ENCODE measurements at regions not wholly inside any gene's neighbourhood (a gene's known extent, or its start where the extent isn't known, plus 50 kb on each side); places are given as distances from the start of the nearest gene placed in this dataset.

- Histone ChIP-seq H2AK9ac (replicated peaks; ENCODE audit: low read depth, low read length, poor library complexity) (no peak overlapping the region), H3K4me2 (ENCODE audit: low read depth, low read length) (no peak overlapping the region), H3K4me3 (ENCODE audit: insufficient read depth, low read depth, low read length) (no peak overlapping the region), H2AK5ac (ENCODE audit: low read depth, low read length) (no peak overlapping the region), H2BK15ac (ENCODE audit: low read depth, low read length) (no peak overlapping the region), H3K4ac (ENCODE audit: low read depth, low read length) (no peak overlapping the region; the same call in 1 of the 2 replicates), H2BK5ac (ENCODE audit: low read depth, low read length, poor library complexity, severe bottlenecking) (peak overlapping the region; percentile 59), H4K91ac (ENCODE audit: insufficient read depth, low read depth, low read length) (no peak overlapping the region), H3K23ac (ENCODE audit: low read depth, low read length) (no peak overlapping the region), H4K5ac (ENCODE audit: low read depth, low read length) (no peak overlapping the region), H3K27ac (ENCODE audit: insufficient read depth, low read length) (no peak overlapping the region), H3K9ac (ENCODE audit: low read depth, low read length) (no peak overlapping the region), H3K14ac (replicated peaks; ENCODE audit: low read depth, low read length) (no peak overlapping the region; the same call in 1 of the 2 replicates), H3K9me1 (ENCODE audit: insufficient read depth, low read length) (peaks cover 13% of the 10 kb centered on the region), H4K20me1 (ENCODE audit: insufficient read depth, low read length) (no peaks in the 10 kb centered on the region), H4K8ac (ENCODE audit: low read depth in 2 of 2, low read length in 2 of 2) (peak overlapping the region in 1 of 2 experiments; percentile 20; a peak in 2 of 4 replicates), H2BK120ac (ENCODE audit: low read depth, low read length) (peak overlapping the region; percentile 69; the same call in 1 of the 2 replicates), H3K56ac (ENCODE audit: extremely low read depth, insufficient read depth, low read length) (no peak overlapping the region), H3K18ac (ENCODE audit: low read depth, low read length) (no peak overlapping the region; the same call in 1 of the 2 replicates), H3K79me1 (ENCODE audit: low read depth in 1 of 2, low read length in 2 of 2) (0 out of 4 replicates have a peak, but pooled peaks cover 0 to 8% of the 10 kb centered on the region in 2 experiments), H2BK20ac (ENCODE audit: low read depth, low read length) (peak overlapping the region; percentile 65; the same call in 1 of the 2 replicates), H3K4me1 (ENCODE audit: control insufficient read depth, insufficient read depth, low read length) (peaks cover 4% of the 10 kb centered on the region), H3K9me3 (ENCODE audit: control insufficient read depth, insufficient read depth, low read length) (no peaks in the 10 kb centered on the region), H3K27me3 (ENCODE audit: control insufficient read depth, insufficient read depth, low read length) (no peaks in the 10 kb centered on the region), H3K36me3 (ENCODE audit: control insufficient read depth, insufficient read depth, low read length) (no peaks in the 10 kb centered on the region), H2AFZ (replicated peaks; ENCODE audit: low read length, poor library complexity) (no peak overlapping the region)
- dilution Hi-C loops (cut with HindIII; ENCODE audit: low sequenced_read_pairs, unreplicated experiment), result no loop called here
- intact Hi-C loops (cut with micrococcal nuclease), result no loop called here
- CTCF ChIA-PET, result interaction anchor here (1.4 kb wide), 1 partner anchor 76 kb away, joined by 3 read pairs; no protein-coding TSS in a partner anchor
- no TSS peak for BruUV-seq (replicated peaks)
- DNase-seq (peak; percentile 55), ATAC-seq (ENCODE audit: low read depth) (no peak)
- in situ Hi-C loops (cut with MboI; ENCODE audit: low sequenced_read_pairs), result no loop called here
- TF ChIP-seq CEBPB (IDR thresholded peaks at IDR 0.05; ENCODE audit: low read depth, low read length) (0 out of 2 replicates have a peak, but pooled peaks have one; percentile 16), CTCF (conservative IDR thresholded peaks at IDR 0.05; ENCODE audit: low read depth, low read length) (no peak), SMC3 (IDR thresholded peaks at IDR 0.05; ENCODE audit: low read depth, low read length) (no peak), MAFK (IDR thresholded peaks at IDR 0.05; ENCODE audit: low read depth, low read length) (no peak), CHD1 (IDR thresholded peaks at IDR 0.05; ENCODE audit: low read depth, low read length) (no peak), MAZ (IDR thresholded peaks at IDR 0.05; ENCODE audit: borderline replicate concordance, low read depth, low read length) (no peak)
- TF ChIP-seq, protein P1, sequence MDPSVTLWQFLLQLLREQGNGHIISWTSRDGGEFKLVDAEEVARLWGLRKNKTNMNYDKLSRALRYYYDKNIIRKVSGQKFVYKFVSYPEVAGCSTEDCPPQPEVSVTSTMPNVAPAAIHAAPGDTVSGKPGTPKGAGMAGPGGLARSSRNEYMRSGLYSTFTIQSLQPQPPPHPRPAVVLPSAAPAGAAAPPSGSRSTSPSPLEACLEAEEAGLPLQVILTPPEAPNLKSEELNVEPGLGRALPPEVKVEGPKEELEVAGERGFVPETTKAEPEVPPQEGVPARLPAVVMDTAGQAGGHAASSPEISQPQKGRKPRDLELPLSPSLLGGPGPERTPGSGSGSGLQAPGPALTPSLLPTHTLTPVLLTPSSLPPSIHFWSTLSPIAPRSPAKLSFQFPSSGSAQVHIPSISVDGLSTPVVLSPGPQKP (IDR thresholded peaks at IDR 0.05; ENCODE audit: borderline replicate concordance, low read depth, low read length), result no peak
- POLR2A ChIA-PET (ENCODE audit: unreplicated experiment), result no interaction called here
Observed at GRCh38 chr5:87147441-87147840, 120.2 kb upstream of the RASA1 start.
